ENCODE measurements at regions not wholly inside any gene's neighbourhood (a gene's known extent, or its start where the extent isn't known, plus 50 kb on each side); places are given as distances from the start of the nearest gene placed in this dataset.

- CTCF ChIA-PET = no interaction called here
- no peak overlapping the region for H3K4me2 ChIP-seq
- TF ChIP-seq USF1 (IDR thresholded peaks at IDR 0.05; ENCODE audit: borderline replicate concordance, low read depth) = no peak
- no peak for TF ChIP-seq TCF12 (IDR thresholded peaks at IDR 0.05)
- H3K9me3 ChIP-seq = no peaks in the 10 kb centered on the region
- H3K27ac ChIP-seq (ENCODE audit: low read depth in 2 of 2, low read length in 1 of 2) = no peak overlapping the region
- H2AFZ ChIP-seq (ENCODE audit: low read depth) = no peak overlapping the region
- no peaks in the 10 kb centered on the region for H3K36me3 ChIP-seq (replicated peaks in 1 of 2; ENCODE audit: control insufficient read depth in 1 of 2, insufficient read depth in 2 of 2, low read length in 1 of 2)
- no peak overlapping the region for H3K9ac ChIP-seq
- POLR2A ChIA-PET = no interaction called here
- no peak for DNase-seq
- no peaks in the 10 kb centered on the region for H3K27me3 ChIP-seq (ENCODE audit: insufficient read depth)
- H3K4me3 ChIP-seq (ENCODE audit: low read depth in 2 of 2, low read length in 1 of 2) = no peak overlapping the region
- no peaks in the 10 kb centered on the region for H4K20me1 ChIP-seq (ENCODE audit: insufficient read depth)
- H3K79me2 ChIP-seq (ENCODE audit: insufficient read depth) = no peaks in the 10 kb centered on the region
- peaks cover 0 to 6% of the 10 kb centered on the region in 2 experiments; a peak in 2 of 4 replicates for H3K4me1 ChIP-seq (ENCODE audit: control insufficient read depth in 1 of 2, insufficient read depth in 2 of 2, low read depth in 1 of 2, low read length in 1 of 2)
- no peaks in the 10 kb centered on the region for H3F3A ChIP-seq (replicated peaks; ENCODE audit: insufficient read depth)
- no peaks in the 10 kb centered on the region for H3K9me2 ChIP-seq
These were observed 58.0 kb upstream of the CCN2 start for GRCh38 chr6:132009175-132009574.

GRCh38 chr6:132007474-132008190, 56.5 kb upstream of the CCN2 start:
- no peaks in the 10 kb centered on the region for H3F3A ChIP-seq (replicated peaks; ENCODE audit: insufficient read depth)
- no peaks in the 10 kb centered on the region for H3K27me3 ChIP-seq (ENCODE audit: insufficient read depth)
- H3K9me2 ChIP-seq = no peaks in the 10 kb centered on the region
- no peak for TF ChIP-seq FOXJ3 (CRISPR knock-in tag; IDR thresholded peaks at IDR 0.05)
- TF ChIP-seq POLR2AphosphoS5 (IDR thresholded peaks at IDR 0.05; ENCODE audit: low read depth, low read length) = no peak
- TF ChIP-seq MXI1 (IDR thresholded peaks at IDR 0.05; ENCODE audit: low read depth, low read length) = no peak
- no peak for TF ChIP-seq NFIC (IDR thresholded peaks at IDR 0.05; ENCODE audit: borderline replicate concordance)
- no peak for TF ChIP-seq FOXM1 (IDR thresholded peaks at IDR 0.05; ENCODE audit: low read depth)
- no peak for TF ChIP-seq ELF1 (IDR thresholded peaks at IDR 0.05)
- TF ChIP-seq RXRA (IDR thresholded peaks at IDR 0.05; ENCODE audit: borderline replicate concordance, low read depth) = no peak
- no peak for TF ChIP-seq USF2 (IDR thresholded peaks at IDR 0.05; ENCODE audit: borderline replicate concordance, low read depth, low read length)
- no peak for TF ChIP-seq YY1 (IDR thresholded peaks at IDR 0.05; ENCODE audit: low read depth)
- TF ChIP-seq TCF12 (IDR thresholded peaks at IDR 0.05) = no peak
- no peak for TF ChIP-seq FOSL2 (IDR thresholded peaks at IDR 0.05; ENCODE audit: borderline replicate concordance, low read depth)
- no peak for TF ChIP-seq REST (IDR thresholded peaks at IDR 0.05; ENCODE audit: low read depth, low read length)
- no peak for TF ChIP-seq RCOR1 (IDR thresholded peaks at IDR 0.05; ENCODE audit: low read length)
- no peak for TF ChIP-seq TAF1 (IDR thresholded peaks at IDR 0.05; ENCODE audit: borderline replicate concordance, low read depth, low read length)
- no peak for TF ChIP-seq EZH2phosphoT487 (IDR thresholded peaks at IDR 0.05; ENCODE audit: borderline replicate concordance, low read depth)
- POLR2A ChIA-PET = no interaction called here
- DNase-seq = no peak
- no peak overlapping the region for H3K9ac ChIP-seq
- no peak overlapping the region for H3K27ac ChIP-seq (ENCODE audit: low read depth in 2 of 2, low read length in 1 of 2)
- no peak overlapping the region for H3K4me2 ChIP-seq
- no peaks in the 10 kb centered on the region for H3K79me2 ChIP-seq (ENCODE audit: insufficient read depth)
- no peaks in the 10 kb centered on the region for H3K9me3 ChIP-seq
- CTCF ChIA-PET = no interaction called here
- WGBS (ENCODE audit: low lambda C conversion rate) = 66% methylated on average over 2 of the region's 2 CpGs
- H3K4me1 ChIP-seq (ENCODE audit: control insufficient read depth in 1 of 2, insufficient read depth in 2 of 2, low read depth in 1 of 2, low read length in 1 of 2) = peaks cover 0 to 6% of the 10 kb centered on the region in 2 experiments; a peak in 2 of 4 replicates
- H4K20me1 ChIP-seq (ENCODE audit: insufficient read depth) = no peaks in the 10 kb centered on the region
- H3K4me3 ChIP-seq (ENCODE audit: low read depth in 2 of 2, low read length in 1 of 2) = no peak overlapping the region
- H3K36me3 ChIP-seq (replicated peaks in 1 of 2; ENCODE audit: control insufficient read depth in 1 of 2, insufficient read depth in 2 of 2, low read length in 1 of 2) = no peaks in the 10 kb centered on the region
- H2AFZ ChIP-seq (ENCODE audit: low read depth) = no peak overlapping the region

Measured in SK-N-SH (cell line).